NK-92 treated with Interleukin-12 subunit alpha and Interleukin-12 subunit beta, amount 100 ng/mL, for 24 hours (cell line): ENCODE measurements at regions not wholly inside any gene's neighbourhood (a gene's known extent, or its start where the extent isn't known, plus 50 kb on each side); places are given as distances from the start of the nearest gene placed in this dataset.

Experiments used
- DNase-seq: peaks from one replicate; lab custom pipeline; 2025; lab: John Stamatoyannopoulos, UW

GRCh38 chr12:123100882-123101281, 50.0 kb downstream of the PITPNM2 start:
- no peak for DNase-seq

GRCh38 chr12:123100450-123100849, 50.4 kb downstream of the PITPNM2 start:
- DNase-seq = no peak

GRCh38 chr12:123099560-123100192, 51.2 kb downstream of the PITPNM2 start:
- no peak for DNase-seq

GRCh38 chr12:123098780-123099179, 52.1 kb downstream of the PITPNM2 start:
- no peak for DNase-seq

- DNase-seq = no peak
These were observed 53.3 kb downstream of the PITPNM2 start for GRCh38 chr12:123097561-123098084.

GRCh38 chr12:123096741-123097140, 54.1 kb downstream of the PITPNM2 start:
- DNase-seq = no peak

GRCh38 chr12:123096182-123096581, 54.7 kb downstream of the PITPNM2 start:
- no peak for DNase-seq

GRCh38 chr12:123095078-123095881, 55.6 kb downstream of the PITPNM2 start:
- DNase-seq = no peak

- DNase-seq = no peak
These were observed 56.4 kb downstream of the PITPNM2 start for GRCh38 chr12:123094349-123095077.

GRCh38 chr12:123092866-123093265, 58.0 kb downstream of the PITPNM2 start:
- no peak for DNase-seq

GRCh38 chr12:123091230-123092150, 59.4 kb downstream of the PITPNM2 start:
- DNase-seq = no peak

- DNase-seq = peak; percentile 16
These were observed 61.1 kb downstream of the PITPNM2 start for GRCh38 chr12:123089631-123090353.

GRCh38 chr12:123089140-123089539, 61.8 kb downstream of the PITPNM2 start:
- DNase-seq = no peak

GRCh38 chr12:123085730-123086487, 65.0 kb downstream of the PITPNM2 start:
- DNase-seq = no peak

GRCh38 chr12:123085066-123085465, 65.8 kb downstream of the PITPNM2 start:
- DNase-seq = no peak

GRCh38 chr12:123083661-123084571, 67.0 kb downstream of the PITPNM2 start:
- no peak for DNase-seq

GRCh38 chr12:123080634-123081033, 70.3 kb downstream of the PITPNM2 start:
- DNase-seq = no peak

- no peak for DNase-seq
These were observed 72.2 kb downstream of the PITPNM2 start for GRCh38 chr12:123078531-123079155.

- DNase-seq = no peak
These were observed 72.8 kb downstream of the PITPNM2 start for GRCh38 chr12:123078120-123078465.
